ENCODE measurements at regions not wholly inside any gene's neighbourhood (a gene's known extent, or its start where the extent isn't known, plus 50 kb on each side); places are given as distances from the start of the nearest gene placed in this dataset.

DNA sequence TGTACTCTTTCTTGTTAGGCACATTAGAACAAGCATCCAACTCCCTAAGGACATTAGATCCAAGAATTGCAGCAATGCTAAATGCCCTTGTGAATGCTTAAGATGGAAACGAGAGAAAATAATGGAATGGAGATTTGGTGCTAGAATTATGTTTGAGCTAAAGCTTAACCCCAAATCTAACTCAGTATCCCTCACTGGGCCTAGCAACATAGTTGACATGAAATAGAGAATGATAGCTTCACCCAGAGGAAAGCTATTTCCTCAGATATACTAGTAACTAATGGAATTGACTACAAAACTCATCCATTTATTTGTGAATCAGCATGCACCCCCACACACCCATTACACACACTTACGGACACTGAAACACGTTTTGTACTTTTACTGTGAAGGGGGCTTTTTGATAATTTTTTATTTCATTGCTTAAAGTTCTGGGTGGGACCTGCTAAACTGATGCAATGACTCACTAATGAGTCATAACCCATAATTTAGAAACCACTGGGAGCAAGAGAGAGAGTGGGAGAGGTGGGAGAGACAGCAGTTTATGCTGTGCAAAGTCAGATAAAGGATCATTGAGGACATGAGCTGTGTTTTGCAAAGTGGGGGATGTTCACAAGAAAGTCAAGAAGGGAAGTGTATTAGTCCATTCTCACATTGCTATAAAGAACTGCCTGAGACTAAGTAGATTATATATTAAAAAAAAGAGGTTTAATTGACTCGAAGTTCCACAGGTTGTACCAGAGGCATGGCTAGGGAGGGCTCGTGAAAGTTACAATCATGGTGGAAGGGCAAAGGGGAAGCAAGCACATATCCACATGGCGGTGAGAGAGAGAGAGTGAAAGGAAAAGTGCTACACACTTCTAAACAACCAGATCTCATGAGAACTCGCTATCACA lies 382.7 kb downstream of the SFMBT2 start:
- H3K4me3 ChIP-seq (ENCODE audit: control insufficient read depth in 1 of 7, extremely low read depth in 1 of 7, insufficient read depth in 4 of 7, low read depth in 2 of 7, low read length in 6 of 7), result no peak overlapping the region
- WGBS (ENCODE audit: insufficient coverage), result 100% methylated on average over 1 of the region's 7 CpGs
- CTCF ChIA-PET, result interaction anchor here (0.9 to 1.1 kb wide), 4 partner anchors 8 to 108 kb away, joined by 3 to 4 read pairs (median 4); no protein-coding TSS in a partner anchor

DNA sequence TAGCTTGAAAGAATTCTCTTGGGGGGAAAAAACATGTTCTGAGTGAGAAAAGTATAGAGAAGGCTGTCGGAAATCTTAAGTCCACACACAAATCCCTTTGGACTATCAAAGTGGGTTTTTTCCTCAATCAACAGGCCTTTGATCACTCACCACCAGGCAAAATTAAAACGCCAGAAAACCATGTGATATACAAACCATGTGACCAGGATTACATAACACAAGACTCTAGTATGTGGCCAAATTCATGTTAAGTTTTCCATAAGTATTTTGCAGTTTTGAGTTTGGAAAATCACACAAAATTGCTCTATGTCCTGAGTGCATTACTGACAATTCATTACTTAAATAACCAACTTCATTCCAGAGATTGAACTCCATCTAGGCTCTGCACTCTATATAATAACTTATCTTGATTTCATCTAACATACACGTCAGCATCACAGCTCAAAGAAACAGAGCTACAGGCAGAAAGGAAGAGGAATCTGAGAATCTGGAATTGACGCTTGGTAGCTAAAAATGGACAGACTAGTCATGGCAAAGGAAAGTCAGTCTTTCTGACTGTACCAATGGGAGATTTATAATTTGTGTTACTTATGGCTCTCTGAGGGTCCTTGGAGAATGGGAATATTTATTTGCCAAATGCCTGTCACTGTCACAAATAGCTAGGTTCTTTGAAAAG lies 383.5 kb downstream of the SFMBT2 start:
- no peaks in the 10 kb centered on the region for H3K36me3 ChIP-seq (ENCODE audit: control insufficient read depth in 4 of 4, insufficient read depth in 4 of 4, low read length in 3 of 4)
- H3K4me1 ChIP-seq (ENCODE audit: control extremely low read depth in 1 of 4, control insufficient read depth in 4 of 4, insufficient read depth in 4 of 4, low read length in 3 of 4), result peaks cover 0 to 14% (median 3%) of the 10 kb centered on the region in 4 experiments
- 92% methylated on average over 2 of the region's 4 CpGs for WGBS (ENCODE audit: insufficient coverage)
- H3K27me3 ChIP-seq (replicated peaks in 2 of 5; ENCODE audit: control insufficient read depth in 4 of 5, insufficient read depth in 5 of 5, low read length in 4 of 5), result no peaks in the 10 kb centered on the region
- DNase-seq, result no peak
- no peak overlapping the region for H3K4me3 ChIP-seq (ENCODE audit: control insufficient read depth in 1 of 7, extremely low read depth in 1 of 7, insufficient read depth in 4 of 7, low read depth in 2 of 7, low read length in 6 of 7)
- no peak overlapping the region for H3K27ac ChIP-seq (ENCODE audit: insufficient read depth in 1 of 2, low read depth in 1 of 2, low read length in 2 of 2, poor library complexity in 1 of 2, severe bottlenecking in 2 of 2)
- POLR2A ChIA-PET, result no interaction called here
- CTCF ChIA-PET, result interaction anchor here (0.9 to 1.1 kb wide), 5 partner anchors 9 to 107 kb away, joined by 3 to 4 read pairs (median 4); no protein-coding TSS in a partner anchor
- peaks cover 0 to 8% (median 0%) of the 10 kb centered on the region in 5 experiments for H3K9me3 ChIP-seq (ENCODE audit: control extremely low read depth in 1 of 5, control insufficient read depth in 4 of 5, insufficient read depth in 2 of 5, low read depth in 1 of 5, low read length in 4 of 5)

More for the DNA sequence above, 382.7 kb downstream of the SFMBT2 start:
- Histone ChIP-seq H3K4me1 (ENCODE audit: control extremely low read depth in 1 of 4, control insufficient read depth in 4 of 4, insufficient read depth in 4 of 4, low read length in 3 of 4) (peaks cover 0 to 14% (median 3%) of the 10 kb centered on the region in 4 experiments), H3K27ac (ENCODE audit: insufficient read depth in 1 of 2, low read depth in 1 of 2, low read length in 2 of 2, poor library complexity in 1 of 2, severe bottlenecking in 2 of 2) (peak overlapping the region in 1 of 2 experiments; percentile 25), H3K27me3 (replicated peaks in 2 of 5; ENCODE audit: control insufficient read depth in 4 of 5, insufficient read depth in 5 of 5, low read length in 4 of 5) (no peaks in the 10 kb centered on the region), H3K9me3 (ENCODE audit: control extremely low read depth in 1 of 5, control insufficient read depth in 4 of 5, insufficient read depth in 2 of 5, low read depth in 1 of 5, low read length in 4 of 5) (peaks cover 0 to 8% (median 0%) of the 10 kb centered on the region in 5 experiments), H3K36me3 (ENCODE audit: control insufficient read depth in 4 of 4, insufficient read depth in 4 of 4, low read length in 3 of 4) (no peaks in the 10 kb centered on the region)
- POLR2A ChIA-PET, result no interaction called here
- peak; percentile 20 to 66 (median 59) for DNase-seq

DNA sequence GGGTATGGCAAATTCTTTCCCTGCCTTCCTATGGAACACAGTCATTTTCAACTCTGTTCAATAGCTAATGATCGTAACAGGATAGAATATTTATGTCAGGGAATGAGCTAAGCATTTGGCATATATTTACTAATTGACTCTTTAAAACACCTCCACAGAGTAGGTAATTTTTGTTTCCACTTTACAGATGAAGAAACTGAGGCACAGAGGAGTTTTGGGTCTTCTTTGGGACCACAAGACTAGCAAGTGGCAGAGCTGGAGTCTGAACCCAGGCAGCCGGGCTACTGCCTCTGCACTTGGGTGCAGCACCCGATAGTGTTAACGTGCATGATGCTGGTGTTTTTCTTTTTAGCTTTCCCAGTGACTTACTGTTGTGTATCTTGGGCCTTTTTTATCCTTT lies 384.0 kb downstream of the SFMBT2 start:
- Histone ChIP-seq H3K9me3 (ENCODE audit: control extremely low read depth in 1 of 5, control insufficient read depth in 4 of 5, insufficient read depth in 2 of 5, low read depth in 1 of 5, low read length in 4 of 5) (peaks cover 0 to 8% (median 0%) of the 10 kb centered on the region in 5 experiments), H3K4me1 (ENCODE audit: control extremely low read depth in 1 of 4, control insufficient read depth in 4 of 4, insufficient read depth in 4 of 4, low read length in 3 of 4) (peaks cover 0 to 14% (median 3%) of the 10 kb centered on the region in 4 experiments), H3K4me3 (ENCODE audit: control insufficient read depth in 1 of 7, extremely low read depth in 1 of 7, insufficient read depth in 4 of 7, low read depth in 2 of 7, low read length in 6 of 7) (no peak overlapping the region), H3K36me3 (ENCODE audit: control insufficient read depth in 4 of 4, insufficient read depth in 4 of 4, low read length in 3 of 4) (no peaks in the 10 kb centered on the region), H3K27me3 (replicated peaks in 2 of 5; ENCODE audit: control insufficient read depth in 4 of 5, insufficient read depth in 5 of 5, low read length in 4 of 5) (no peaks in the 10 kb centered on the region), H3K27ac (ENCODE audit: insufficient read depth in 1 of 2, low read depth in 1 of 2, low read length in 2 of 2, poor library complexity in 1 of 2, severe bottlenecking in 2 of 2) (no peak overlapping the region)
- WGBS (ENCODE audit: insufficient coverage), result no CpG with 5 or more reads among the region's 4 CpGs
- ChIA-PET POLR2A (no interaction called here), CTCF (interaction anchor here (1.1 kb wide), 2 partner anchors 99 to 107 kb away, joined by 3 to 4 read pairs; no protein-coding TSS in a partner anchor)
- DNase-seq, result no peak

GRCh38 chr10:7025296-7025695 lies 385.5 kb downstream of the SFMBT2 start:
- no peak for DNase-seq

DNA sequence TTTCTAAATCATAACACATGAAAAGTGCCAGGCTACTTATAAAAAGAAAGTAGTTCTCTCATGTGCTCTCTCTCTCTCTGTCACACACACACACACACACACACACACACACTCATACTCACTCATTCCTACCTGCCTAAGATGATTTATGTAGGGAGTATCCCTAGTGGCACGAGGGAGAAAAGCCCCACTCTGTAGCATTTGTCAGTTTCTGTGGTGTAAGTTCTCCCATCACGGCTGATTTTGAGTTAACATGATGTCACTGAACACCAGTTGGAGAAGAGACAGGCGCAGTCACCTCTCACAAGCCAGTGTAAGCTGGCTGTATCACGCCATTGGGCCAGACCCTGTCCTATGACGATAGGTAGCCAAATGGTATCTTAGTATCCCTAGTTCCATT lies 395.4 kb downstream of the SFMBT2 start:
- CTCF ChIA-PET, result no interaction called here
- no peaks in the 10 kb centered on the region for H3K27me3 ChIP-seq (replicated peaks in 2 of 5; ENCODE audit: control insufficient read depth in 4 of 5, insufficient read depth in 5 of 5, low read length in 4 of 5)
- no peaks in the 10 kb centered on the region for H3K4me1 ChIP-seq (ENCODE audit: control extremely low read depth in 1 of 4, control insufficient read depth in 4 of 4, insufficient read depth in 4 of 4, low read length in 3 of 4)
- no peak overlapping the region for H3K27ac ChIP-seq (ENCODE audit: insufficient read depth in 1 of 2, low read depth in 1 of 2, low read length in 2 of 2, poor library complexity in 1 of 2, severe bottlenecking in 2 of 2)
- peak in 2 of 3 donors; percentile 55 to 57 for DNase-seq
- WGBS (ENCODE audit: insufficient coverage), result 95% methylated on average over 3 of the region's 5 CpGs
- POLR2A ChIA-PET, result no interaction called here
- H3K9me3 ChIP-seq (ENCODE audit: control extremely low read depth in 1 of 5, control insufficient read depth in 4 of 5, insufficient read depth in 2 of 5, low read depth in 1 of 5, low read length in 4 of 5), result peaks cover 0 to 13% (median 7%) of the 10 kb centered on the region in 5 experiments
- H3K4me3 ChIP-seq (ENCODE audit: control insufficient read depth in 1 of 7, extremely low read depth in 1 of 7, insufficient read depth in 4 of 7, low read depth in 2 of 7, low read length in 6 of 7), result no peak overlapping the region
- H3K36me3 ChIP-seq (ENCODE audit: control insufficient read depth in 4 of 4, insufficient read depth in 4 of 4, low read length in 3 of 4), result no peaks in the 10 kb centered on the region

More at GRCh38 chr10:7025296-7025695, 385.5 kb downstream of the SFMBT2 start:
- Histone ChIP-seq H3K27ac (ENCODE audit: insufficient read depth in 1 of 2, low read depth in 1 of 2, low read length in 2 of 2, poor library complexity in 1 of 2, severe bottlenecking in 2 of 2) (no peak overlapping the region), H3K27me3 (replicated peaks in 2 of 5; ENCODE audit: control insufficient read depth in 4 of 5, insufficient read depth in 5 of 5, low read length in 4 of 5) (no peaks in the 10 kb centered on the region), H3K4me1 (ENCODE audit: control extremely low read depth in 1 of 4, control insufficient read depth in 4 of 4, insufficient read depth in 4 of 4, low read length in 3 of 4) (peaks cover 0 to 14% (median 3%) of the 10 kb centered on the region in 4 experiments), H3K9me3 (ENCODE audit: control extremely low read depth in 1 of 5, control insufficient read depth in 4 of 5, insufficient read depth in 2 of 5, low read depth in 1 of 5, low read length in 4 of 5) (peaks cover 0 to 6% (median under 1%) of the 10 kb centered on the region in 5 experiments), H3K4me3 (ENCODE audit: control insufficient read depth in 1 of 7, extremely low read depth in 1 of 7, insufficient read depth in 4 of 7, low read depth in 2 of 7, low read length in 6 of 7) (no peak overlapping the region), H3K36me3 (ENCODE audit: control insufficient read depth in 4 of 4, insufficient read depth in 4 of 4, low read length in 3 of 4) (no peaks in the 10 kb centered on the region)
- ChIA-PET CTCF (no interaction called here), POLR2A (no interaction called here)
- WGBS (ENCODE audit: insufficient coverage), result no CpG with 5 or more reads among the region's 2 CpGs

GRCh38 chr10:7014721-7015120 lies 396.1 kb downstream of the SFMBT2 start:
- POLR2A ChIA-PET, result interaction anchor here (0.6 kb wide), 1 partner anchor 11 kb away, joined by 3 read pairs; no protein-coding TSS in a partner anchor
- WGBS (ENCODE audit: insufficient coverage), result 100% methylated on average over 3 of the region's 4 CpGs
- CTCF ChIA-PET, result no interaction called here

More at GRCh38 chr10:7014721-7015120, 396.1 kb downstream of the SFMBT2 start:
- DNase-seq, result no peak
- Histone ChIP-seq H3K4me1 (ENCODE audit: control extremely low read depth in 1 of 4, control insufficient read depth in 4 of 4, insufficient read depth in 4 of 4, low read length in 3 of 4) (no peaks in the 10 kb centered on the region), H3K27me3 (replicated peaks in 2 of 5; ENCODE audit: control insufficient read depth in 4 of 5, insufficient read depth in 5 of 5, low read length in 4 of 5) (no peaks in the 10 kb centered on the region), H3K27ac (ENCODE audit: insufficient read depth in 1 of 2, low read depth in 1 of 2, low read length in 2 of 2, poor library complexity in 1 of 2, severe bottlenecking in 2 of 2) (no peak overlapping the region), H3K9me3 (ENCODE audit: control extremely low read depth in 1 of 5, control insufficient read depth in 4 of 5, insufficient read depth in 2 of 5, low read depth in 1 of 5, low read length in 4 of 5) (peaks cover 0 to 7% (median 4%) of the 10 kb centered on the region in 5 experiments), H3K4me3 (ENCODE audit: control insufficient read depth in 1 of 7, extremely low read depth in 1 of 7, insufficient read depth in 4 of 7, low read depth in 2 of 7, low read length in 6 of 7) (no peak overlapping the region), H3K36me3 (ENCODE audit: control insufficient read depth in 4 of 4, insufficient read depth in 4 of 4, low read length in 3 of 4) (no peaks in the 10 kb centered on the region)

Measured in common myeloid progenitor, CD34-positive (primary cell).